Right renal cortex interstitium (tissue), 3 donors: ENCODE measurements at regions not wholly inside any gene's neighbourhood (a gene's known extent, or its start where the extent isn't known, plus 50 kb on each side); places are given as distances from the start of the nearest gene placed in this dataset.

Source experiments
- DNase-seq, 3 donors: peaks; one replicate each; pipeline ENCODE4 v3.0.0-alpha.2; 2013; ENCODE audit warnings: low read depth in 3 of 3, low spot score in 2 of 3

GRCh38 chr6:92840246-92840930 lies 579.0 kb downstream of the EPHA7 start:
- no peak for DNase-seq

GRCh38 chr6:92828788-92829187 lies 590.6 kb downstream of the EPHA7 start:
- DNase-seq: no peak

- DNase-seq: no peak
These were observed 592.3 kb downstream of the EPHA7 start for GRCh38 chr6:92827104-92827503.

GRCh38 chr6:92826633-92827032 lies 592.7 kb downstream of the EPHA7 start:
- no peak for DNase-seq

- DNase-seq: no peak
These were observed 597.1 kb downstream of the EPHA7 start for GRCh38 chr6:92822222-92822621.

GRCh38 chr6:92820601-92821000 lies 598.8 kb downstream of the EPHA7 start:
- no peak for DNase-seq

- DNase-seq: peak in 2 of 3 donors; percentile 21 to 27
These were observed 608.4 kb downstream of the EPHA7 start for GRCh38 chr6:92810913-92811312.

GRCh38 chr6:92806254-92806653 lies 613.1 kb downstream of the EPHA7 start:
- no peak for DNase-seq

GRCh38 chr6:92791403-92791802 lies 628.0 kb downstream of the EPHA7 start:
- DNase-seq: no peak

GRCh38 chr6:92790381-92790780 lies 629.0 kb downstream of the EPHA7 start:
- DNase-seq: no peak

GRCh38 chr6:92784235-92784634 lies 635.1 kb downstream of the EPHA7 start:
- DNase-seq: no peak

GRCh38 chr6:92779746-92780145 lies 639.6 kb downstream of the EPHA7 start:
- no peak for DNase-seq

GRCh38 chr6:92777146-92777740 lies 642.1 kb downstream of the EPHA7 start:
- DNase-seq: peak in 2 of 3 donors; percentile 27 to 29

- DNase-seq: no peak
These were observed 648.8 kb downstream of the EPHA7 start for GRCh38 chr6:92770540-92770939.

GRCh38 chr6:92767101-92767500 lies 652.3 kb downstream of the EPHA7 start:
- no peak for DNase-seq

- no peak for DNase-seq
These were observed 655.7 kb downstream of the EPHA7 start for GRCh38 chr6:92763680-92764079.

- no peak for DNase-seq
These were observed 656.1 kb downstream of the EPHA7 start for GRCh38 chr6:92763274-92763584.

GRCh38 chr6:92762443-92763273 lies 656.7 kb downstream of the EPHA7 start:
- DNase-seq: peak; percentile 31 to 55 (median 43)

GRCh38 chr6:92759178-92759577 lies 660.2 kb downstream of the EPHA7 start:
- DNase-seq: no peak

- no peak for DNase-seq
These were observed 661.4 kb downstream of the EPHA7 start for GRCh38 chr6:92757925-92758324.

GRCh38 chr6:92756912-92757311 lies 662.4 kb downstream of the EPHA7 start:
- no peak for DNase-seq

- no peak for DNase-seq
These were observed 665.4 kb downstream of the EPHA7 start for GRCh38 chr6:92753956-92754355.
